ENCODE measurements at regions not wholly inside any gene's neighbourhood (a gene's known extent, or its start where the extent isn't known, plus 50 kb on each side); places are given as distances from the start of the nearest gene placed in this dataset.

DNA sequence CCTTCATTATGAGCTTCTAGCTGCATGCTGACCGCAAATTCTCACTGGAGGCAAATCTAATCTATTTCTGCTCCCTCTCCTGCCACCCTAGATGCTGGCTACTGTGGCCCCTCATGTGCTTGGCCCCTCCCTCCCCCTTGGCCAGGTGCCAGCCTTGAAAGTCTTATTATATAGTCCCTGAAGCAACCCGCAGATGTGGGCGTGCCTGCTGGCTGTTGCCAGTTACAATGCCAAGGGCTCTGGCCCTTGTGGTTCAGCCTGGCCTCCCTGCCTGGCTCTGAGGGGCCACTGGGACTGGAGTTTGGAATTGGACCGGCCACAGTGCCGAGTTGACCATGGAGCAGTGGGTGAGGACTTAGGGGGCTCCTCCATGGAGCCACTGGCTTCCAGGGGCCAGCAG is 78.9 kb upstream of the ACTRT2 start:
- TF ChIP-seq, protein P1, sequence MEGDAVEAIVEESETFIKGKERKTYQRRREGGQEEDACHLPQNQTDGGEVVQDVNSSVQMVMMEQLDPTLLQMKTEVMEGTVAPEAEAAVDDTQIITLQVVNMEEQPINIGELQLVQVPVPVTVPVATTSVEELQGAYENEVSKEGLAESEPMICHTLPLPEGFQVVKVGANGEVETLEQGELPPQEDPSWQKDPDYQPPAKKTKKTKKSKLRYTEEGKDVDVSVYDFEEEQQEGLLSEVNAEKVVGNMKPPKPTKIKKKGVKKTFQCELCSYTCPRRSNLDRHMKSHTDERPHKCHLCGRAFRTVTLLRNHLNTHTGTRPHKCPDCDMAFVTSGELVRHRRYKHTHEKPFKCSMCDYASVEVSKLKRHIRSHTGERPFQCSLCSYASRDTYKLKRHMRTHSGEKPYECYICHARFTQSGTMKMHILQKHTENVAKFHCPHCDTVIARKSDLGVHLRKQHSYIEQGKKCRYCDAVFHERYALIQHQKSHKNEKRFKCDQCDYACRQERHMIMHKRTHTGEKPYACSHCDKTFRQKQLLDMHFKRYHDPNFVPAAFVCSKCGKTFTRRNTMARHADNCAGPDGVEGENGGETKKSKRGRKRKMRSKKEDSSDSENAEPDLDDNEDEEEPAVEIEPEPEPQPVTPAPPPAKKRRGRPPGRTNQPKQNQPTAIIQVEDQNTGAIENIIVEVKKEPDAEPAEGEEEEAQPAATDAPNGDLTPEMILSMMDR (IDR thresholded peaks at IDR 0.05), result no peak
- no peak for TF ChIP-seq POLR2A (IDR thresholded peaks at IDR 0.05)

Measured in body of pancreas (tissue), 4 donors.